Endothelial cell of hepatic sinusoid (primary cell): ENCODE measurements at regions not wholly inside any gene's neighbourhood (a gene's known extent, or its start where the extent isn't known, plus 50 kb on each side); places are given as distances from the start of the nearest gene placed in this dataset.

Experiments
- in situ Hi-C: cut with HindIII; loops from 2 replicates; pipeline ENCODE4 v1.10.0; 2017; ENCODE audit warnings: low sequenced_read_pairs

DNA sequence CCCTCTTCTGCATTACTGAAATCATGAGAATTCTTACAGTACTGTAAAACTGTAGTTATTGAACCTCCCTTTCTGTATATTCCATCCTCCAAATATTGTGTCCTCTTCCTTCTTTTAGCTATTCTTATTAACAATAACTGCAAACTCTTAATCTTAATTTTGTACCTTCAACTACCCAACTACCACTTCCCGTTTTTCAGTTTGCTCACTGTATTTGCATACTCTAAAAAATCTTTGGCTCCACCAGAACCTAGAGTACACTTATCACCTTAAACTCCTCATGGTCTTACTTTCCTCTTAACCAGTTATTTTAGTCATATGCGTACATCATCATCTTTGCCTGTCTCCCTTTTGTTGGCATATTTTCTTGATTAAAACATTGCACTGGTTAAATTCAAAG lies 543.7 kb downstream of the ARAP2 start:
- in situ Hi-C loops, result no loop called here

DNA sequence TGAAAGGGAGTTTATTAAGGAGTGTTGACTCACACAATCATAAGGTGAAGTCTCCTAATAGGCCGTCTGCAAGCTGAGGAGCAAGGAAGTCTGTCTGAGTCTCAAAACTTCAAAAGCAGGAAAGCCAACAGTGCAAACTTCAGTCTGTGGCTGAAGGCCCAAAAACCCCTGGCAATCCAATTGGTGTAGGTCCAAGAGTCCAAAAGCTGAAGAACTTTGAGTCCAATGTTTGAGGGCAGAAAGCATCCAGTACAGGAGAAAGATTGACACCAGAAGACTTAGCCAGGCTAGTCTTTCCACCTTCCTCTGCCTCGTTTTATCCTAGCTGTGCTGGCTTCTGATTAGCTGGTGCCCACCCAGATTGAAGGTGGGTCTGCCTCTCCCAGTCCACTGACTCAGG lies 535.2 kb downstream of the ARAP2 start:
- in situ Hi-C loops, result no loop called here

DNA sequence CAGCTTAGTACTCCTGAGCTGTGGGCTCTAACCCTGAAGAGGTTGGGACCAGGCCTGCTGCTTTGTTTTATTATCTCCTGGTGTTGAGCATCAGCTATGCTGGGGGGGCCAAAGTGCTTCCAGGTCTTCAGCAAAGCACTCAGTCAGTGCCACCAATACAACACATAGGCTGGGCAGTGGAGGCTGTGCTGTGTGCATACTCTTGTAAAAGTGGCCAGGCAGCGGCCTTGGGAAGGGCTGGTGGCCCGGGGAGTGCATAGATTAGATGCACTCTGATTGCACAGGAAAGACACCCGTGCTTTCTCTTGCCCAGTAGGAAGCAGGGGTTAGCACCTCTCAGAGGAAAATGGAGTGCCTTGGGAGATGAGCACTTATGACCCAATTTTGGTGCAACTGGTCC lies 534.0 kb downstream of the ARAP2 start:
- in situ Hi-C loops, result no loop called here

DNA sequence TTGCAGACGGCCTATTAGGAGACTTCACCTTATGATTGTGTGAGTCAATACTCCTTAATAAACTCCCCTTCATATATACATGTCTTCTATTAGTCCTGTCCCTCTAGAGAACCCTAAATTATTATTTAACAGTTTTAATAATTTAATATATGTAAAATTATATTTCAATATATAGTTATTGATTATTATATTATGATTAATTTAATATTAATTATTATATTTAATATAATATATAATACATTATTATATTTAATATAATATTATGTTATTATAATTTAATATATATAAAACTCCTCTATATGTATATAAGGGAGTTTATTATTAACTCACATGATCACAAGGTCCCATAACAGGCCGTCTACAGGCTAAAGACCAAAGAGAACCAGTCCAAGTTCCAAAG lies 533.2 kb downstream of the ARAP2 start:
- in situ Hi-C loops, result no loop called here

DNA sequence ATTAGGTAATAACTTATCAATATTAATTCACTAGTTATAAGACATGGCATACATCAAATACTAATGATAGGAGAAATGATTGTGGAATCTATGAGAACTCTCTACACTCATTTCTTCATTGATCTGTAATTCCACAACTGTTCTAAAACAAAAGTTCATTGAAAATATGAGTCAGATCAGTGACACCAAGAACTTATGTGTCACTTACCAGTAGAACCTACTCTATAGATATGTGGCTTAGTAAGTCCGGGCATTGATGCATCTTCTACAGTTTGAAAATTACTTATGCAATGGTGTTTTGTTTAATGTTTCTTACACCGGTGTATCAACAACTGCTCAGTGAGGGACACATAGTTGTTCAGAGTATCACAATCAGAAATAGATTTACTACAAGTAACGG lies 520.3 kb downstream of the ARAP2 start:
- in situ Hi-C loops, result no loop called here

DNA sequence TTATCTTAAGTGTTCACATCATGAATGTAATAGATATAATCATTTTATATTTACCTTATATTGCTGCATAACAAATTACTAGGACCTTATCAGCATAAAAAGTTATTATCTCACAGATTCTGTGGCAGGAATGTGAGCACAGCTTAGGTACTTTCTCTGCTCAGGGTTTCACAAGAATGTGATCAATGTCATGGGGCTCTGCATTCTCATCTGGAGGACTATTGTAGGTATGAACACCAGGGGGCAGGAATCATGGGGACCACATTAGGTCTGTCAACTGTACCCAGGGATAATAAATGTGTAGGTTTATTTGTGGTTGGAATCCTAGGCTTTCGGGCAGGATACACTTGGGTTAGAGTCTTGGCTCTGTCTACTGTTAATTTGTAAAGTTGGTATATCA lies 519.2 kb downstream of the ARAP2 start:
- in situ Hi-C loops, result no loop called here

DNA sequence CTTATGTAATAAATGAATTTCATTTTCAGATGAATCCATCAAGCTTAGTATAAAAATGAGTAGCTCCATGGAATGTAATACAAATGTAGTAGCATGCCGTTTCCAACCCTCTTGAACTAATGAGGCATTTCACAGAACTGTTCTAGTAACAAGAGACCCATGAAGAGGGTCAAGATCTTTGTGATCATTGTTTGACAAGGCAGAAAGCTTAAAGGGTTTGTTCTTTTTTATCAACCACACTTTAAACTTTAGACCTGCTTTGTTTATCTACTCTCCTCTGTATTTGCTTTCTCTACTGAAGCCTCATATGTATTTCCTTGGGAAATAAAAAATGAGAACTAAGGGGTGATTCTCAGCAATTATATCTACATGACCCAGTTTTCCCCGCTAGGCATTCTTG lies 513.9 kb downstream of the ARAP2 start:
- in situ Hi-C loops, result no loop called here

DNA sequence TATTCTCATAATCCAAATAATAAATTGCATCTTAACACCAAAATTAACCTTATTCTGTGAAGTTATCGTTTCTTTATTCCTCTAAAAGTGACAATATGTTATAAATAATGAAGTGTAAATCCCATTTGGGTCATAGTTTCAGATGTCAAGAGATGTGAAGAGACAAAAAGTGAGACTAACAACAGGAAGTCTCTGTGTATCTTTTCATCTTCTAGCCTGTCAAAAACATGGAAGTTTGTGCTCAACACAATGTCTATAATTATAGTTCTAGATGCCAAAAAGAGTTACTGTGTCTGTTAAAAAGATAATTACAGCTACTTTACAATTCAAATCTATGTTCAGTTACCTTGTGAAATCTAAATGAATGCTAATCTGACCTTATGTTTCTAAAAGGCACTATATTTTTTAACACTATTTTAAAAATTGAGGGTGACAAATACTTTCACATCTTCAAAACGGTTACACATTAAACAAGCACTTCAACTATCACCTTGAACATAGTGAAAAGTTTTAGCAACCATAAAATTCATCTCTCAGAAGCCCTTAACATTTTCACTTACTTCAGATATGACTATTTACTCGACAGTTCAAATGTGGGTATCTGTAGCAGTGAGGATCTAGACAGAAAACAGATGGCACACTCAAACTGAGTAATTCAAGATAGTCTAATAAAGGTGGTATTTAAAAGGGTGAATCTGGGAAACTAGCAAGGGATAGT lies 509.8 kb downstream of the ARAP2 start:
- in situ Hi-C loops, result no loop called here

DNA sequence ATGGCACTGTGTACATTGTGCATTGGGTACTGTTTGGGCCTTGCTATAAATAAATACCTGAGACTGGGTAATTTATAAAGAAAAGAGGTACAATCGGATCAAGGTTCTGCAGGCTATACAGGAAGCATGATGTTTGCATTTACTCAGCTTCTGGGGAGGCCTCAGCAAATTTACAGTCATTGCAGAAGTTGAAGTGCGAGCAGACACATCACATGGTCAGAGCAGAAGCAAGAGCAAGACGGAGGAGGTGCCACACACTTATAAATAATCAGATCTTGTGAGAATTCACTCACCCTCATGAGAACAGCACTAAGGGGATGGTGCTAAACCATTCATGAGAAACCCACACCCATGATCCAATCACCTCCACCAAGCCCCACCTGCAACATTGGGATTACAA lies 505.0 kb downstream of the ARAP2 start:
- in situ Hi-C loops, result no loop called here

DNA sequence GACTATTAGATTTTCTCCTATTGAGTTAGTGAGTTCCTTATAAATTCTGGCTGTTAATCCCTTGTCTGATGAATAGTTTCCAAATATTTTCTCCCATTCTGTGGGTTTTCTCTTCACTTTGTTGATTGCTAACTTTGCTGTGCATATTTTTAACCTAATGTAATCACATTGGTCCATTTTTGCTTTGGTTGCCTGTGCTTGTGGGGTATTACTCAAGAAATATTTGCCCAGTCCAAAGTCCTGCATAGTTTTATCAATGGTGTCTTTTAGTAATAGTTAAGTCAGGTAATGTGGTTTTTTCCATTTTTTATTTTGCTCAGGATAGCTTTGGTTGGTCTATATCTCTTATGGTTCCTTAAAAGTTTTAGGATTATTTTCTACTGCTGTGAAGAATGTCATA lies 490.3 kb downstream of the ARAP2 start:
- in situ Hi-C loops, result no loop called here

DNA sequence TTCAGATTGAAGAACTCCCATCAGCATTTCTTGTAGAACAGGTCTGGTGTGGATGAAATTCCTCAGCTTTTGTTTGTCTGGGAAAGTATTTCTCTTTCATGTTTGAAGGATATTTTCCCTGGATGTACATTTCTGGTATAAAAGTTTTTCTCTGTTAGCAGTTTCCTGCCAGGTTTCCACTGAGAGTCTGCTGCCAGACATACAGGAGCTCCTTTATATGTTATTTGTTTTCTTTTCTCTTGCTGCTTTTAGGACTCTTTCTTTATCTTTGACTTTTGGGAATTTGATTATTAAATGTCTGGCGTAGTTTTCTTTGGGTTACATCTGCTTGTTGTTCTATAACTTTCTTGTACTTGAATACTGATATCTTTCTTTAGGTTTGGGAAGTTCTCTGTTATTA lies 486.5 kb downstream of the ARAP2 start:
- in situ Hi-C loops, result no loop called here

DNA sequence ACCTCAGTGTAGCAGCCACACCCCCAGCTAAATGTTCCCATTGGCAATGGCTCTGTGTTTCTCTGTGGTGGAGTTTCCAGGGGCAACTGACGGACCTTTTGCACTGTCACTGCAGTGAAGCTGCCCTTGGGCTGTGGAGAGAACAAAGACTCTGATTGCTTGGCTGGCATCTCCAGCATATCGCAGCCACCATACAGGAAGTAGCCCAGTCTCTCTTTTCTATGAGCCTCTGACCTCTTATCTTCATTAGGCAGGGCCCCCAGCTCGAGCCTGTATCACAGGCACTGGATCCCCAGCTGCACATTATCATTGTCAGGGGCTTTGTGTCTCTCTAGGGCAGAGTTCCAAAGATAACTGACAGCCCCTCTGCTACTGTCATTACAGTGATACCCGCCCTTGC lies 483.5 kb downstream of the ARAP2 start:
- in situ Hi-C loops, result no loop called here

DNA sequence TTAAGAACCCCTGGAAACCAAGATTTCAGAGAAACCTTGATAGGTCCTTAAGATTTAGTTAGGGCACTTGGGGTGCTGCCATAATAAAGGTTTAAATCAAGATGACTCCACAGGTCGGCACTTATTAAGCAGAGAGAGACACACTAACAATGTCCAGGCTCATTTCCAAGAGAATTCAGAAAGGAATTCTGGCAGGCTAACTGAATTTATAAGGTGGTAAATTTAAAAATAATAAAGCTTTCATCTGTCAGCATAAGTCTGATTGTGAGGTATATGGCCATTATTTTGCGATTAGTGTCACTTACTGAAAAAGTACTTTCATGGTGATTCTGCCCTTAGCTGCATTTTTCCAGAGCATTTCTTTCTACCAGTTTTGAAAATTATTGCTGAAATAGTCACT lies 472.7 kb downstream of the ARAP2 start:
- in situ Hi-C loops, result no loop called here

DNA sequence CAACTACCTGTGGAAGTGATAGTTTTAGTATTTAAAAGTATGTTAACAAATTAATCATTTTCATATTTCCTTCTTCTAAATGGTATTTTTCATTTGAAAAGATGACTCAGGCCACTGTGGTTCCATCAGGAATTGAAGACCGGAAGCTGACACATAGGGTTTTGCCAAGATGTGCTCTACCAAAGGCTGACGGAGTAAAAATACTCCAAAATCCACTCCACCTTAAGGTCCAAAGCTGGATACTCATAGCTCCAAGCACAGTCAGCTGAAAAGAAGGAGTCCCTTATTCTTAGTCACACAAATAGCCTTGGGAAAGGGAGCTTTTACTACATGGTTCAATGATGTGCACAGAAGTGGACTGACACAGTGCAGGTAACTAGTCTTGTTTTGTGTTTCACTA lies 472.0 kb downstream of the ARAP2 start:
- in situ Hi-C loops, result no loop called here

DNA sequence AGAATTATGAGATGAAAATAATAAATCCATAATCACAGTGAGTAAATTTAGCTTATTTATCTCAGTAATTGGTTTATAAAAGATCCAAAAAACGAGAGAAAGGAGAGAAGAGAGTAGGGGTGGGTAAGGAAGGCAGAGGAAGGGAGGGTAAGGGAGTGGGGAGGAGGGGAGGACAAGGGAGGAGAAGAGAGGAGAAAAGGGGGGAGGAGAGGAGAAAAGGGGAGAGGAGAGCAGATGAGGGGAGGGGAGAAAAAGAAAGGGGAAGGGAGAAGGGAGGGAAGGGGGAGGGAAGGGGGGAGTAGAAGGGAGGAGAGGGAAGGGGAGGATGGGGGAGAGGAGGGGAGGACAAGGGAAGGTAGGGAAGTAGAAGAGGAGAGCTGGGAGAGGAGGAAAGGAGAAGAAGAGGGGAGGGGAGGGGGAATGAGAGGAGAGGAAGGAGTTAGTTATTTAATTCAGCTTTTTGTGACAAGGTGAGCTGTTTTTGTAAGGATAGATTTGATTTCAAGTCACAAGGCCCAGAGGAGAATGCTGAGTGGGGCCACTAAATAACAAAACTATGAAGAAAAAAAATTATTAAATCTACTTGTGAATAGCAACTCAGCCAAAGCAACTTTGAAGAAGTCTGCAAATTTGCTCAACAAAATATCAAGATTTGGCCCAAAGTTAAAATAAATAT lies 454.3 kb downstream of the ARAP2 start:
- in situ Hi-C loops, result no loop called here

DNA sequence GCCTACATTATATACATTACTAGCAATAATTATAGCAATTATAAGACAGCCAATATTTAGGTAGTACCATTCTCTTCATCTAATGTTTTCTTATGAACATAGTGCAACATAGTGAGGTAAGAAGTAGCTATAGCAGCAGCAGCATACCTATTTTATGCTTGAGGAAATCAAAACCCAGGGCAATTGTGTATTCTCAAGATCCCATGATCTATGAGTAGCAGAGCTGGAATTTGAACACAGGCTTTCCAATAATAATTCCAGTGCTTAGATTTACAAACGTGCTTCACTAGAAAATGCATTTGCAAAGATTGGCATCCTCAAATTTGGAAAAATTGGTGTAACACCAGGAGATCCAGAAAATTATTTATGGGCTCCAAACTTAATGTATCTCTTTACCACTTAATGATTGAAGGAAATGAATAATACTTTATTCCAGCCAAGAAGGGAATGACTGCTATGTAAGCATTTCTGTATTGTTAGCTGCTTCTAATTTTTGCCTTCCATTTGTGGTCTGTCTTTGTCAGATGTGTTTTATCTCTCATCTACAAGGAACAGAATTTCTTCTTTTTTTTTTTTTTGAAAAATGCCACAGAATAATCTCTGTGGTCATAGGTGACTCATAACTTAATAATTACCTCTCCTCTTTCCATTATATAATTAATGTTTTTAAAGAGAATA lies 451.1 kb downstream of the ARAP2 start:
- in situ Hi-C loops, result no loop called here

DNA sequence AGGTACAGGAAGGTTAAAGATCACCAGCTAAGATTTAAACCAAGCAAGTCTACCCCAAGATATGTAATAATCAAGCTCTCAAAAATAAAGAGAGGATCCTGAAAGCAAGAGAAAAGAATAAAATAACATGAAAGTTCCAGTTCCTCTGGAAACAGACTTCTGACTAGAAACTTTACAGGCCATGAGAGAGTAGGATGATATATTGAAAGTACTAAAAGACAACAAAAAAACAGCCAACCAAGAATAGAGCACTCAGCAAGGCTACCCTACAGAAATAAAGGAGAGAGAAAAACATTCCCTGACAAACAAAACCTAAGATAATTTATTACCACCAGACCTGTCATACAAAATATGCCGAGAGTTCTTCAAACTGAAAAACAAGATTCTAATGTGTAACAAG lies 450.5 kb downstream of the ARAP2 start:
- in situ Hi-C loops, result no loop called here

DNA sequence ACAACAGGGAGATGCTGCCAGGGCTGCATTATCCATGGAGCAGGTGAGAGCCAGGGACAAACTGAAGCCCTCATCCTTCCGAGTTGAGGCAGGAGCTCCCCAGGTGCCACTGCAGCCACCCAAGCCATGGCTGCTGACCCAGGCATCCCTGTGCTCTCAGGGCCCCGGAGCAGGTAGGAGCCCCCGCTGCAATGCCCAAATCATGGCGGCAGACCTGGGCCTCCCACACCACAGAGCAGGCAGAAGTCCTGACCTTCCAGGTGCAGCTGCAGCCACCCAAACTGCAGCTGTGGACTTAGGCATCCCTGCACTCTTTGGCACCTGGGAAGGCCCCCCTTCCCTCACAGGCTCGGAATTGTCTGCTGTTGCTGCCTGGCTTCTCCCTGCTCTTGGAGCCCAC lies 443.6 kb downstream of the ARAP2 start:
- in situ Hi-C loops, result no loop called here

DNA sequence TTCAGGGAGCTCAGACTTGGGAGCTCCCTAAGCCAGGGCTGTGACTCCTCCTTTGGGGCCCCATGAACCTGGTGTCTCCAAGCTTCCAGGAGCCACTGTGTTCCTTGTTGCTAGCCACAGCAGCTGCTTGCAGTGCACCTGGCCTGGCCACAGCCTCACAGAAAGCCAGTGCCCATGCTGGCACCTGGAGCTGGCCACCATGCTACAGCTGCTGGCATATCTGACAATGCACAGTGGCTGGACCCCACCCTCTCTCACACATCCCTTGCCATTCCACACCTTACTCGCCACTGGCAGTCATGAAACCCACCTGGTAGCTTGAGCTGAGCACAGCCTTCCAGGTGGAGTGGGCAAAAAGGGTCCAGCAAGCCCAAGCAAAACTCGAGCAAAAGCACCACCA lies 441.7 kb downstream of the ARAP2 start:
- in situ Hi-C loops, result no loop called here

DNA sequence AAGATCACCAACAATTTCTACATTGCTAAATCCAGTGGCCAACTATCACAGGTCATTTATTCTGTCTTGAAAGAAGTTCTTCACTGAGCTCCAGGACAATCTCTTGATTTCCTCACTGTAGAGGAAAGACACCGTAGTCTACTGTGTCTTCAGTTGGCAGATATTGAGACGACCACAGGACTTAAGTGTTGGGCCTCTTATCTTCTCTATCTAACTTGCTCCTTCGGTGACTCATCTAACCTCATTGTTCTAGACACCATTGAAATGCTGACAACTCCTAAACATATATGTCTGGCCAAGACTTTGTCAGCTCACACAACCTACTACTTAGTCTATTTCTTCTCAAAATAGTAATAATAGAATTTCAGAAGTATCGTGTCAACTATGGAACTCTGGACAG lies 425.8 kb downstream of the ARAP2 start:
- in situ Hi-C loops, result no loop called here

DNA sequence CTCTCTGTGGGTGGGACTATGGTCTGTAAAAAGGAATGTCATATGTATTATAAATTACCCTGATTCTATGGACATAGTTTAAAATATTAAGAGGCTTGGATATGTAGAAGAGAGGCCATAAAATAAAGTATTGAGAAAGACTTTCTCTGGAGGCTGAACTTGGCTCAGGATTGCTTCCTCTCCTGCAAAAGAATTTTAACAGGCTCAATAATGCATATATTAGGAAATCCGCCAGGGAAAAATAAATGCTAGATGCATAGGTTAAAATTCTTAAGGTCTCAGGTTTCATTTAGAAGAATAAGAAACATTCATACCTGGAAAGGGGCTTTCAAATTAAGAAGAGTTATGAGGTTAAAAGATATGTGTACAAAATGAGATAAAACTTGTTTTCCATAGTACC lies 424.3 kb downstream of the ARAP2 start:
- in situ Hi-C loops, result no loop called here

DNA sequence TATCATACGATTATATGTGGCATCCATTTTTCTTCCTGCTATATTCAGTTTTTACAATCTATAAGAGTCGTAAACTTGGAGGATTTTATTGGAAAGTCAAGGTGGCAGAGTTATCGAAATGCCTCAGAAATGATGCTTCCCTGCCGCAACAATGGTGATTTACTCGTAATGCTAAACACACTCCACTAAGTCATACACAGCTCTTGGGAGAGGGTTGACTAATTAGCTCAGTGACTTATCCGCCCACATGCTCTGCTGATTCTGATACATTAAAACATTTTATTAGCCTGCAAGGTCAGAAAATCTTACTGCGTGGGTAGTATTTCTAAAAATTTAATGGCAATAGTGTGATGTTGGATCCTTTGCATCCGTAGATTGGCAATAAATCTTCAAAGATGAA lies 420.1 kb downstream of the ARAP2 start:
- in situ Hi-C loops, result no loop called here
